ENCODE measurements at regions not wholly inside any gene's neighbourhood (a gene's known extent, or its start where the extent isn't known, plus 50 kb on each side); places are given as distances from the start of the nearest gene placed in this dataset.
"Not testable (repeated sequence)": the region's sequence is repeated elsewhere in the genome, so short reads cannot be mapped to it uniquely, and the experiment has no call there.

DNA sequence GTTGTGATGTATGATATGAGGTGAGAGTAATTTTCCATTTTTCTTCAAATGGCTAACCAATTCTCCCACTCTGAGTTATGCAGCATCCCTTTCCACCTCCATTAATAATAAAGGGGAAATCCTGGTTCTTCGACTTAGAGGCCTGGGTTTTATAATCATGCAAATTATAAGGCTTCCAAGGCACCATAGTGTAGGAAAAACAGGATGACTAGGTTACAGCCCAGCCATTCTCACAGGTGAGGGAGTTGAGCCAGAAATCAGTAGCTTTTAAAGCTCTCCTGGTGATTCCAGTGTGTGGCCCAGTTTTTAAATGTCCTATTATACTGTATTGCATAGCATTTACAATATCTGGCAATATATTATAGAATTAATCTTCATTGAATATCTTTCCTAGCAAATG is 203.1 kb downstream of the ARHGEF9 start:
- no peak for DNase-seq (ENCODE audit: low spot score)
- Histone ChIP-seq H3K36me3 (replicated peaks; ENCODE audit: insufficient read depth, low read depth) (no peaks in the 10 kb centered on the region), H3K27ac (no peak overlapping the region), H2AFZ (no peak overlapping the region), H3K79me2 (no peaks in the 10 kb centered on the region), H4K20me1 (ENCODE audit: insufficient read depth, poor library complexity, severe bottlenecking) (no peaks in the 10 kb centered on the region), H3K4me2 (no peak overlapping the region), H3K27me3 (no peaks in the 10 kb centered on the region), H3K4me1 (ENCODE audit: insufficient read depth) (no peaks in the 10 kb centered on the region), H3K4me3 (no peak overlapping the region), H3K9me3 (ENCODE audit: low read depth) (no peaks in the 10 kb centered on the region), H3K9me2 (replicated peaks; ENCODE audit: insufficient read depth) (no peaks in the 10 kb centered on the region)
- WGBS (ENCODE audit: low lambda C conversion rate, missing lambda C conversion rate) = 58% methylated on average over 1 of the region's 1 CpG
- TF ChIP-seq EZH2 (IDR thresholded peaks at IDR 0.05; ENCODE audit: borderline replicate concordance) = no peak
- TF ChIP-seq EZH2phosphoT487 (IDR thresholded peaks at IDR 0.05; ENCODE audit: low read depth, severe bottlenecking, unreplicated experiment) = no peak
- no peak for TF ChIP-seq CTCF (IDR thresholded peaks at IDR 0.05; ENCODE audit: poor library complexity)

DNA sequence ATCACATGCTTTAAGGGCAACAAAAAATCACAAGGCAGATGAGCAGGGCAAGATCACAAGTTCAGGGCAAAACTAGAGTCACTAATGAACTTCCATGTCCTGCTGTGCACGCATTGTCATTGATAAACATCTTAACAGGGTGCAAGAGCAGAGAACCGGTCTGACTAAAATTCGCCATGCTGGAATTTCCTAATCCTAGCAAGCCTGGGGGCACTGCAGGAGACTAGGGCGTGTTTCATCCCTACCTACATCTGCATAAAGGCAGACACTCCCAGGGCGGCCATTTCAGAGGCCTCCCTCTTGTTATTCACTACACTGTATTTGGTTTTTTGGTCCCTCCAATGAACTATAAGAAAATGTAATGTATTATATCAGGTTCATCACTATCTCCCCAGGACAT is 203.6 kb downstream of the ARHGEF9 start:
- 44% methylated on average over 5 of the region's 5 CpGs for WGBS (ENCODE audit: low lambda C conversion rate, missing lambda C conversion rate)
- TF ChIP-seq EZH2phosphoT487 (IDR thresholded peaks at IDR 0.05; ENCODE audit: low read depth, severe bottlenecking, unreplicated experiment) (no peak), EZH2 (IDR thresholded peaks at IDR 0.05; ENCODE audit: borderline replicate concordance) (no peak), CTCF (IDR thresholded peaks at IDR 0.05; ENCODE audit: poor library complexity) (no peak)
- no peak for DNase-seq (ENCODE audit: low spot score)
- no peaks in the 10 kb centered on the region for H3K27me3 ChIP-seq
- H3K36me3 ChIP-seq (replicated peaks; ENCODE audit: insufficient read depth, low read depth) = no peaks in the 10 kb centered on the region
- H3K79me2 ChIP-seq = no peaks in the 10 kb centered on the region
- no peak overlapping the region for H3K27ac ChIP-seq
- H3K4me3 ChIP-seq = no peak overlapping the region
- H3K9me3 ChIP-seq (ENCODE audit: low read depth) = no peaks in the 10 kb centered on the region
- no peaks in the 10 kb centered on the region for H3K4me1 ChIP-seq (ENCODE audit: insufficient read depth)
- H3K4me2 ChIP-seq = no peak overlapping the region
- no peaks in the 10 kb centered on the region for H3K9me2 ChIP-seq (replicated peaks; ENCODE audit: insufficient read depth)
- H4K20me1 ChIP-seq (ENCODE audit: insufficient read depth, poor library complexity, severe bottlenecking) = no peaks in the 10 kb centered on the region
- no peak overlapping the region for H2AFZ ChIP-seq

DNA sequence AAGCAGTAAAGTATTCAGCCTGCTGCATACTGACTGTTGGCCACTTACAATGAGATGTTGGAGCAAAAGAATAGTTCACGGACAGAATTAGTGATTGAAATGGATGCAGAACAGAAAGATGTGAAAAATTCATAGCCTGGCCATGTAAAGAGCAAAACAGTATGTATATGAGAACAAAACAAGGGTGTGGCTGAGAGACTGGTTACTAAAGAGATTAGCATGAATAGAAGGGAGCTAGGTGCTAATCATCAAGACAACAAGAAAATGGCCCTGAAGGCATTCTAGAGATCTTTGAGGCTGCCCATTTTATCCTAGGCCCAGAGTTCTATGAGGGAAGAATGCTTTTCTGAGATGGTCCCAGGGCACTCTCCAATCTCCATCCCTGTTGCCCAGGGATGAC is 208.5 kb downstream of the ARHGEF9 start:
- no peaks in the 10 kb centered on the region for H4K20me1 ChIP-seq (ENCODE audit: insufficient read depth, poor library complexity, severe bottlenecking)
- DNase-seq (ENCODE audit: low spot score) = no peak
- no peaks in the 10 kb centered on the region for H3K36me3 ChIP-seq (replicated peaks; ENCODE audit: insufficient read depth, low read depth)
- H3K27ac ChIP-seq = no peak overlapping the region
- TF ChIP-seq CTCF (IDR thresholded peaks at IDR 0.05; ENCODE audit: poor library complexity) = no peak
- no peak for TF ChIP-seq EZH2phosphoT487 (IDR thresholded peaks at IDR 0.05; ENCODE audit: low read depth, severe bottlenecking, unreplicated experiment)
- TF ChIP-seq EZH2 (IDR thresholded peaks at IDR 0.05; ENCODE audit: borderline replicate concordance) = no peak
- H3K4me1 ChIP-seq (ENCODE audit: insufficient read depth) = no peaks in the 10 kb centered on the region
- no peaks in the 10 kb centered on the region for H3K27me3 ChIP-seq
- no peak overlapping the region for H3K4me2 ChIP-seq
- H3K79me2 ChIP-seq = no peaks in the 10 kb centered on the region
- H3K4me3 ChIP-seq = no peak overlapping the region
- no peaks in the 10 kb centered on the region for H3K9me2 ChIP-seq (replicated peaks; ENCODE audit: insufficient read depth)
- WGBS (ENCODE audit: low lambda C conversion rate, missing lambda C conversion rate) = 57% methylated on average over 1 of the region's 1 CpG
- H2AFZ ChIP-seq = no peak overlapping the region
- H3K9me3 ChIP-seq (ENCODE audit: low read depth) = no peaks in the 10 kb centered on the region

DNA sequence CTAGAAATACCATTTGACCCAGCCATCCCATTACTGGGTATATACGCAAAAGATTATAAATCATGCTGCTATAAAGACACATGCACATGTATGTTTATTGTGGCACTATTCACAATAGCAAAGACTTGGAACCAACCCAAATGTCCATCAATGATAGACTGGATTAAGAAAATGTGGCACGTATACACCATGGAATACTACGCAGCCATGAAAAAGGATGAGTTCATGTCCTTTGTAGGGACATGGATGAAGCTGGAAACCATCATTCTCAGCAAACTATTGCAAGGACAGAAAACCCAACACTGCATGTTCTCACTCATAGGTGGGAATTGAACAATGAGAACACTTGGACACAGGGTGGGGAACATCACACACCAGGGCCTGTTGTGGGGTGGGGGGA is 209.3 kb downstream of the ARHGEF9 start:
- H3K4me2 ChIP-seq; H3K27ac ChIP-seq; H3K9me2 ChIP-seq (replicated peaks; ENCODE audit: insufficient read depth); H4K20me1 ChIP-seq (ENCODE audit: insufficient read depth, poor library complexity, severe bottlenecking); H3K9me3 ChIP-seq (ENCODE audit: low read depth); H3K79me2 ChIP-seq; H3K36me3 ChIP-seq (replicated peaks; ENCODE audit: insufficient read depth, low read depth); H3K27me3 ChIP-seq; DNase-seq (ENCODE audit: low spot score); H3K4me1 ChIP-seq (ENCODE audit: insufficient read depth); H3K4me3 ChIP-seq; H2AFZ ChIP-seq: not testable (repeated sequence)
- 81% methylated on average over 3 of the region's 3 CpGs for WGBS (ENCODE audit: low lambda C conversion rate, missing lambda C conversion rate)
